SJSA1 (cell line): ENCODE measurements at regions not wholly inside any gene's neighbourhood (a gene's known extent, or its start where the extent isn't known, plus 50 kb on each side); places are given as distances from the start of the nearest gene placed in this dataset.

Experiments used
- DNase-seq, 2 experiments: peaks; one replicate each; pipeline ENCODE4 v3.0.0-alpha.2; 2015 to 2020; ENCODE audit warnings: low spot score in 2 of 2, low read depth in 1 of 2
- H3K27ac ChIP-seq: fragments of 250-450 bp; sonication (Bioruptor Pico); 2 replicates; pipeline ENCODE4 v1.5.1; 2020; ENCODE audit warnings: mild to moderate bottlenecking, moderate library complexity
- H3K27me3 ChIP-seq: fragments of 250-450 bp; sonication (Bioruptor Pico); replicated peaks from 2 replicates; pipeline ENCODE4 v1.5.1; 2020; ENCODE audit warnings: mild to moderate bottlenecking, moderate library complexity
- H3K36me3 ChIP-seq: fragments of 250-450 bp; sonication (Bioruptor Pico); 2 replicates; pipeline ENCODE4 v1.5.1; 2020; ENCODE audit warnings: mild to moderate bottlenecking
- H3K4me1 ChIP-seq: fragments of 250-450 bp; sonication (Bioruptor Pico); replicated peaks from 2 replicates; pipeline ENCODE4 v1.6.1; 2021; ENCODE audit warnings: mild to moderate bottlenecking
- H3K4me3 ChIP-seq: fragments of 250-450 bp; sonication (Bioruptor Pico); 2 replicates; pipeline ENCODE4 v1.5.1; 2020; ENCODE audit warnings: mild to moderate bottlenecking
- H3K9me3 ChIP-seq: fragments of 250-450 bp; sonication (Bioruptor Pico); replicated peaks from 2 replicates; pipeline ENCODE4 v1.5.1; 2020; ENCODE audit warnings: mild to moderate bottlenecking

DNA sequence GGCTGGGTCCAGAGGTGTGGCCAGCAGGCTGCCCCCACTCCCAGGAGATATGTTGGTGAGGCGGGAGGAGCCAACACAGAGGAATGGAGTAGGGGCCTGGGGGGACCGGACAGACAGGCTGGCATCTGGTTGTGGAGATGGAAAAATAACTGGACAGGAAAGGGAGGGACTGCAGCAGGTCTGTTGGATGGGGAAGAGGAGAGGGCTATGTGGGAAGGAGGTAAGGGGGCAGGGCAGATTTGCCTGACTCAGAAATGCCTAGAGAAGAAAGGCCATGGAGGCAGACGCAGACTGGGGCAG is 160.4 kb downstream of the TRIM29 start:
- no peak overlapping the region for H3K27ac ChIP-seq

DNA sequence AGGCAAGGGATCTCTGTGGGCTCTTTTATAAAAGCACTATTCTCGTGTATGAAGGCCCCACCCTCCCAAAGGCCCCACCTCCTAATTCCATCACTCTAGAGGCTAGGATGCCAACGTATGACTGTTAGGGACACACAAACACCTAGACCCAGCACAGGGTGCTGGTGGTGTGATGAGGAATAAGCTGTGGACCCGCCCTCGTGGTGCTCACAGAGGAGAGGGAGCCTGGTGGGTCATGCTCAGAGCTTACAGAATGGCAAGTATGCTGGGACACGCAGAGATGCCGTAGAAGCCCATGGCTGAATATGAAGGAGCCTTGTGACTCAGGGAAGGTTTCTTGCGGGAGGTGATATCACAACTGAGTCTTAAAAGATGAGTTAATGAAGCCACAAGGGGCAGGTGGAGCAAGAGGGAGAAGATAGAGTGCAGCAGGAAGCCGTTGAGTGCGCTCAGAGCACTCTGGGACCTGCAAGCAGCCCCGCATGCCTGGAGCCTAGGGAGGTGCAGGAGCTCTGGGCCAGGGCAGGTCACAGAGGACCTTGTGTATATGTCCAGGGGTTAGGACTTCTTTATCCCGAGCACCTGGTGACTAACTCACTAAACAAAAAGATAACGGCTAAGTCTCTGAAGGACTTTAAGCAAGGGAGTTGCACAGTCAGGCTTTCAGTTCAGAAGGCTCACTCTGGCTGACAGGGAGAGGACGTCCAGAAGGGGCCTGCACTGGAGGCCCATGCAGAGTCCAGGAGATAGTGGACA is 160.9 kb downstream of the TRIM29 start:
- Histone ChIP-seq H3K4me3 (no peak overlapping the region), H3K27ac (no peak overlapping the region), H3K9me3 (no peaks in the 10 kb centered on the region), H3K36me3 (no peaks in the 10 kb centered on the region), H3K4me1 (no peaks in the 10 kb centered on the region), H3K27me3 (no peaks in the 10 kb centered on the region)
- DNase-seq = no peak

More for the DNA sequence above, 160.4 kb downstream of the TRIM29 start:
- H3K4me1 ChIP-seq = no peaks in the 10 kb centered on the region
- H3K27me3 ChIP-seq = no peaks in the 10 kb centered on the region
- no peaks in the 10 kb centered on the region for H3K36me3 ChIP-seq
- H3K9me3 ChIP-seq = no peaks in the 10 kb centered on the region
- DNase-seq = no peak
- no peak overlapping the region for H3K4me3 ChIP-seq

DNA sequence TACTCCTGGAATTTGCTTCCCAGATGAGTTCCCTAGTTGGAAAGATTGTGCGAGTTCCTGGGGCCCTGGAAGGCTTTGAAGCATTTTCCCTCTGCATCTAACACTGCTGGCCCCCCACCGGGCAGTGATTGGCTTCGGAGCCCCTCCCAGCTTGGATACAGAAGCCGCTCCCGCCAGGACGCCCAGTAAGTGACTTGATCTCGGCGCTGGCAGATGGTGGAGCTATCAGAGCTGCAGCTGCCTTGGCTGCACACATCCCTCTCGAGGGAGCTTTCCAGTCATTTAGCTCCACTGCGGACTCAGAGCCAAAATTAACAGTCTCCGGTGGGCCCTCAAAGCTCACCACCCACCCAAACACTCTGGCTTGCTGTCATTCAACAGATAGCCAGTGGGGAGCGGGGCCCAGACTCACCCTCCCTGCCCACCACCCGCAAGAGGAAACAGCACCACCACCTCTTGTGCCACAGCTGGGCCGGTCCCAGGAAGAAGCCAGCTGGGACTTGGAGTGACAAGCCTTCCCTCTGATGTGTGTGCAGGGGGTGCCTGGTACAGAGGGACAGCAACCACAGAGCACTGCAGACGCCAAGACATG is 162.3 kb downstream of the TRIM29 start:
- no peaks in the 10 kb centered on the region for H3K9me3 ChIP-seq
- DNase-seq = no peak
- no peaks in the 10 kb centered on the region for H3K36me3 ChIP-seq
- no peak overlapping the region for H3K27ac ChIP-seq
- H3K27me3 ChIP-seq = no peaks in the 10 kb centered on the region
- H3K4me1 ChIP-seq = no peaks in the 10 kb centered on the region
- H3K4me3 ChIP-seq = no peak overlapping the region

DNA sequence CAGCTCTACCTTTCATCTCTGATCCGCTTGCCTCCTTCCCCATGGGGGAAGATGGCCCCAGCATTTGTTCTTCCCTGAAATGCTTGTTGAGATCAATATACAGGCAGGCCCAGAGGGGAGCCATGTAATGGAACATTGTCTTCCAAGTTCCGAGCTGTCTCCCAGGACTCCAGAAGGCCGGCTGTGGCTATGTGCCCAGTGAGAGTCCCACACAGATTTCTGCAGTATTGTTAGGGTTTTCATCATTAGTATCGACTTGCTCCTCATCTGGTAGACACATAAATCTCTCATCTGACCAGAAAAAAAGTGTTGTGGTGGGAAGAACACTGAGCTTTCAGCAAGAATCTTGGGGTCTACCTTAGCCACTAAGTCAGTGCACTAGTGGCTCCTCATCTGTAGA is 163.4 kb downstream of the TRIM29 start:
- Histone ChIP-seq H3K9me3 (no peaks in the 10 kb centered on the region), H3K4me3 (no peak overlapping the region), H3K27ac (no peak overlapping the region), H3K4me1 (no peaks in the 10 kb centered on the region), H3K36me3 (no peaks in the 10 kb centered on the region), H3K27me3 (no peaks in the 10 kb centered on the region)
- no peak for DNase-seq

DNA sequence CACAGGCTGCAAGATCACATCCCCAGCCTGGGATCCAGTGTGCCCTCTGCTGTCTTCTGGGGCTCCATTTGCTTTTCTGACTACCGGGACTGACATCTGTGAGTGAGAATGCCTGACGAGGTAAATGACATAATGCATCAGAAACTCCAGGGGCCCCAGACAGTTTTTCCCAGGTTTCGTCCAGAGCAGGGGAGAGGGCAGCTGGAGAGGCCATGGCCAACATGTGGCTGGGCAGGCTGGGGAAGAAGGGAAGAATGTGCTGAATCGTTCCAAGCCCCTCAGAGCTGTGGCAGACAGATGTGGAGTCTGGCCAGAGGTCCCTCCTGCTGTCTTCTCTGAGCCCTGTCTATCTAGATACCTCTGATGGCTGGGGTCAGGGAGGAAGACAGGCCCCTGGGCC is 163.9 kb downstream of the TRIM29 start:
- Histone ChIP-seq H3K9me3 (no peaks in the 10 kb centered on the region), H3K36me3 (no peaks in the 10 kb centered on the region), H3K27me3 (no peaks in the 10 kb centered on the region), H3K4me3 (no peak overlapping the region), H3K27ac (no peak overlapping the region), H3K4me1 (no peaks in the 10 kb centered on the region)
- DNase-seq = no peak

DNA sequence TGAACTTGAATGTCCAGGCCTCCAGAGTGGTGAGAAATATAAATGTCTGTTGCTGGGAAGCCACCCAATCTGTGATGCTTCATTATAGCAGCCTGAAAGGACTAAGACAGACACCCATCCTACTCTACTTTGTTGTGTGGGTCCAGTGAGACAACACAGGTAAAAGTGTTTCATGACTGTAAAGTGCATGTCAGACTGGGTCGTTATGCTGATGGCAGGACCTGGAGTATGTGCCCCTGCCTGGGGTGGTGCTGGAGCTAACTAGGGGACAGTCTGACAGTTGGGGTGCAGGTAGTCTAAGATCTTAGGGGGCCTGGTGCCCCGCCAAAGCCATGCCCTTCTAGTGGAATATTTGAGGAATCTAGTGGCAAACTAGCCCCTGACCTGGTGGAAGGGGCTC is 165.6 kb downstream of the TRIM29 start:
- H3K27me3 ChIP-seq = no peaks in the 10 kb centered on the region
- H3K9me3 ChIP-seq = no peaks in the 10 kb centered on the region
- no peak for DNase-seq

DNA sequence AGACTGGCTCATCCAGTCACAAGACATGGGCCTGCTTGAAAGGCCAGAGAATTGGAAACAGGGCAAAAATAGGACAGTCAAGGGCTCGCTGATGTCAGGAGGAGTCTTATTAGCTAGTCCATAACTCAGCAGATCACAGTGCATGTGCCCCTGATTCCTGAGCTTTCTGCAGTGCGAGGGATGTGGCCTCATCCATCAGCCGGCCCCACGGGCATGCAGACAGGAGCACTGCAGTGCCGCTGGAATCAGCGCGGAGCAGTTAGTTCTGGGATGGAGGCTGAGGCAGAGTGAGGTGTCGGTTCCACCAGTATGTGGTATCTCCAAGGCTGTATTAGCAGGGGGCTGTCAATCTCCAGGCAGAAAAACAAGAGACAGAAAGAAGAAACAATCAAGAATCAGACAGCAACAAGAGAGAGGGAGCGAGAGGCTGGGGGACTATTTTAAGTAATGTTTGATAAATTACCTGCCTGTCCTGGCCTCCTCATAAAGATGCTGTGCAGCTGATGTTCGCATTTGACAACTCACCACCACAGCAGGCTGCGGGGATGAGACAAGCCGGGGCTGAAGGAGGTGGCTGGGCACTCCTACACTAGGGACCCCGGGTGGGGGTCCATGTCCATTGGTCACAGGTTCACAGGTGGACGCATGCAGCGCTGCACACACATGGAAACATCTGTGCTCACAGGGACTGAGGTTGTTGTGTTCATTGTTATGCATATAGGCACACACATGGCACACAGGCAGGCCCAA is 167.2 kb downstream of the TRIM29 start:
- H3K27me3 ChIP-seq = no peaks in the 10 kb centered on the region
- no peak overlapping the region for H3K4me3 ChIP-seq
- H3K27ac ChIP-seq = no peak overlapping the region
- no peaks in the 10 kb centered on the region for H3K4me1 ChIP-seq
- no peak for DNase-seq
- H3K36me3 ChIP-seq = no peaks in the 10 kb centered on the region
- H3K9me3 ChIP-seq = no peaks in the 10 kb centered on the region

More for the DNA sequence above, 165.6 kb downstream of the TRIM29 start:
- Histone ChIP-seq H3K36me3 (no peaks in the 10 kb centered on the region), H3K4me3 (no peak overlapping the region), H3K27ac (no peak overlapping the region), H3K4me1 (no peaks in the 10 kb centered on the region)

DNA sequence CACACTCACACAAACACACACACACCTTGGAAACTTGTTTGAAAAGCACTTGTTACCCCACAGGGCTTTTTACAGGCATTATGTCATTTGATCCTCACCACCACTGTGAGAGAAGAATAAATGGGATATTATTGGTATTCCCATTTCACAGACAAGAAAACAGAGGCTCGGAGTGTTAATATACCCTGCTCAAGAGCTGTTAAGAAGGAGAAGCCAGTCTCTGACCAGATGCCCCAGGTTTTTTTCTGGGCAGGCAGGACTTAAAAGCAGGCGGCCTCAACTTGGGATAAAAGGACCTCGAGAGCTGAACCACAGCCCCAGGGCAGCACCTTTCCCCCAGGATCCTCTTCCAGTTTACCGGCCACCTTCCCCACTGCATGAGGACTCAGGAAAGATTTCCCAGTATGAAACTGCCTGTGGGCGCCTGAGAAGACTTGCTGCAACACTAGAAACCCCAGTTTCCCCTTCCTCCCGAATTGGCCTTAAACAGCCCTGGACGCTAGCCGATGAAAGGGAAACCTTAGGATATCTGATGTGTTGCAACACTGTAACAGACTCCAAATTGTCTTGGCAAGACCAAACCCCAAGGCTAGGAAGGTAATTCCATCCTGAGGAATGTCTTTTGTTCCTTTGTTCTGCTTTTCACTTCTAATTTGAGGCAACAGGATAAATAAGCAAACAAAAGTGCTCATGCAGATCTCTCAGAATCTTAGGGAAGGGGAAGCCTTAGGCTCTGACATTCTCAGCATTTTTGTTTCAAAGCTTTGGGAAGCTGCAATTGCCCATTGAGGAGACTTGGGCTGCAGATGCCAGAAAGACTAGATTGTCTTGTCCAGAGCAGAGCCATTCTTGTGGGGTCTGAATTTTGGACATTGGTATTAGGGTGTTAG is 173.5 kb downstream of the TRIM29 start:
- no peaks in the 10 kb centered on the region for H3K4me1 ChIP-seq
- no peaks in the 10 kb centered on the region for H3K9me3 ChIP-seq
- H3K27ac ChIP-seq = no peak overlapping the region
- H3K4me3 ChIP-seq = no peak overlapping the region
- H3K27me3 ChIP-seq = no peaks in the 10 kb centered on the region
- no peaks in the 10 kb centered on the region for H3K36me3 ChIP-seq
- DNase-seq = no peak

DNA sequence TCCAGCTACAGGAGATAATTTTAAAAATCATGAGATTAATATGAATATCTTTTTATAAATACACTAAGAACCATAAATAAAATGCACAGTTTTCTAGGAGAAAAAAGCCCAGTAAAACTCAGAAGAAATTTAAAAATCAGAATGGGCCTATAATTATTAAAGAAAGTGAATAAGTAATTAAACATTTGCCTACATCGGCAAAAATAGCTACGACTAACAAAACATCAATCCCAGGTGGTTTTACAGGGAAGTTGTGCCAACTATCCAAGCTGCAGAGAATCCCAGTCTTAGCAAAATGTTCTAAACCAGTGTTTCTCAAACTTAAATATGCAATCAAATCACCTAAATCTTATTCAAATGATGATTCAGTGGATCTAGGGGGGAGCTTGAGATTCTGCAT is 180.0 kb downstream of the TRIM29 start:
- no peak overlapping the region for H3K27ac ChIP-seq
- H3K9me3 ChIP-seq = no peaks in the 10 kb centered on the region

DNA sequence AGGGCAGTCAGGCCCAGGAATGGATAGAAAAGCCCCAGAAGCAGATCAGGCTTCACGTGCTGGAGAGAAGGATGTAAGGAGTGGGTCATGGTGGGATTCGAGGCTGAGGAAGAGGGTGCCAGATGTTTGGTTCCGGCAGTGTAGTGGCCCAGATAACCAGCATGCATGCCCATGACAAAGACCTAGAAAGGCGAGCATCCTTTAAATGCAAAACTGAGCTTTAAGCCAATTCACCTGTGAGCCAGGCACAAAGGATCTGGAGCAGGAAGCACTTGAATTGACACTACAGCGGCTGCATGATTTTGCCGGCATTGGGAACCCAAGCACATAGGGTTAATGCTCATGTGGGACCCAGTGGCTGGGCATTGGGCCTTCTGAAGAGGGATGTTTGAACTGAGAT is 185.5 kb downstream of the TRIM29 start:
- no peak for DNase-seq
- Histone ChIP-seq H3K36me3 (no peaks in the 10 kb centered on the region), H3K4me1 (no peaks in the 10 kb centered on the region), H3K27me3 (no peaks in the 10 kb centered on the region), H3K9me3 (no peaks in the 10 kb centered on the region), H3K4me3 (no peak overlapping the region), H3K27ac (no peak overlapping the region)

More for the DNA sequence above, 180.0 kb downstream of the TRIM29 start:
- H3K4me1 ChIP-seq = no peaks in the 10 kb centered on the region
- H3K36me3 ChIP-seq = no peaks in the 10 kb centered on the region
- DNase-seq = no peak
- H3K27me3 ChIP-seq = no peaks in the 10 kb centered on the region
- H3K4me3 ChIP-seq = no peak overlapping the region

DNA sequence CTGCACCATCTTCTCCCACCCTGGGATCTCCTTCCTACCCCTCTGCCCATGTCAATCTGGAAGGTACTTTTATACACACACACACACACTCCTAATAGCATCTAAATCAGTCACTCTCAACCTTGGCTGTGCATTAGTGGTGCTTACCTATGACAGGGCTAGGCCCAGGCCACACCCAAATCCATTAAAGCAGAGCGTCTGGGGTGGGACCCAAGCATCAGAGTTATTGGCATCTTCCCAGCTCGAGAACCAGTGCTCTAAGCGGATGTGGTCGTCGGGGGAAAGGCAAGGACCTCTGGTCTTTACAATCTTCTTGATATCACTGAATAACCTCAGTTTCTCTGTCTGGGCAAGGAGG is 194.6 kb downstream of the TRIM29 start:
- no peaks in the 10 kb centered on the region for H3K36me3 ChIP-seq
- H3K4me1 ChIP-seq = no peaks in the 10 kb centered on the region
- no peaks in the 10 kb centered on the region for H3K9me3 ChIP-seq
- H3K4me3 ChIP-seq = no peak overlapping the region
- no peaks in the 10 kb centered on the region for H3K27me3 ChIP-seq
- no peak for DNase-seq
- H3K27ac ChIP-seq = no peak overlapping the region

DNA sequence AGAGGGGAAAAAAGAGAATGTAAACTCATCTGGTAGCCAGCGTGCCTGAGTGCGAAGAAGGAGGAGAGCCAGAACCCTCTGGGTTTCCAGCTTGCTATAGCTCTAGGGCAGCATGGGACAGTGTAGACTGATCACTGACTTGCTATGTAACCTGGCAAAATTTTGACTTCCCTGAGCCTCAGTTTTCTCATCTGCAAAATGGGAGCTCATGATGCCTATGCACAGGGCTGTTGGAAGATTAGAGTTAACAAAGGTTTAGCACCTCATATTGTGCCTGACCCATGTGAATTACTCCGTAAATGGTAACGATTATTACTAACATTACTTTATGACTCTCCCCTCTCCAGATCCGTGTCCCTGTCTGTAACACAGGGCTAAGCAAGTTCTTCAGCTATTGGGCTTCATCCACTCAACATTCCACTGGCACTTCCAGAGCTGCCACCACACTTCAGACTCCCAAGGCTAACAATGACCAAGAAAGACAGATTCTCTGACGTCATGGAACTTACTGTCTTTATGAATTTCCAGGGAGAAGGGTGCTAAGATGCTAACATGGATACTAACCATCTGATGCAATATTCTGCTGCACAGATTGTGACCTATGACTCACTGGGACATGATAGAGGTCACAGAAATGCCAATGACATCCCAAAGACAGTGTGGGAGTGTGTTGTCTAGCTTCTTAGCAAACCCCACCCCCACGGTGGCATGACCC is 195.2 kb downstream of the TRIM29 start:
- Histone ChIP-seq H3K27me3 (no peaks in the 10 kb centered on the region), H3K4me1 (no peaks in the 10 kb centered on the region)

DNA sequence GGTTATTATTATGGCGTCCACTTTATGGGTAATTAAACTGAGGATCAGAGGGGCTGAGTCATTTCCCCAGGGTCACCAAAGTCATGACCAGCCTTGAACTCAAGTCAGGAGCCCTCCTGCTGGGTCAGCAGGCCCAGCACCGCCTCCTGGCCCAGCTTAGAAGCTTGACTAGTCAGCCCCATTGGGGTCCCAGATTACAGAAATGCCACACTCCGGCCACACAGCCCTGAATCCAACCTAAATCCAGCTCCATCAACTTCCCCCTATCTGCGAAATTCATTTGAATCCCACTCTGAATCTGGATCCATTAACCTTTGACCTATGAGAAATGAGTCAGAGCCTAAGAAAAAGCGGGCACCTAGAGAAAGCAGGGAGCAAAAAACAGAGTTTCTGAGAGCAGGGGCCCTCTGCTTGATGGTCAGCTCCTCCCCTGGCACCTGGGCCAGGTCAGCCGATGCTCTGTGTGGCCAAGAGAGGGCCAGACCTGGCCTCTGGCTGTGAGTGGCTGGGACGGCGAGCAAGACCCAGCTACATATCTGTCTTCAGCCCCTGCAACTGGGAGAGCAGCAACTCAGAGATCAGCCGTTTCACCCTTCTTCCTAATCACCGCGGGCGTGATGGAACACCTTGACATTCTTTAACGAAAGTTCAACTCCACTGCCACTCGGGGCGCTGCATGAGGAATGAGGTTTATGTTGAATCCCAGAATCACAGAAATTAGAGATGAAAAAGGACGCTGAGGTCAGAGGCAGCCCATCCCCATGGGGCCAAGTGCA is 196.1 kb downstream of the TRIM29 start:
- H3K27ac ChIP-seq = no peak overlapping the region

More for the DNA sequence above, 195.2 kb downstream of the TRIM29 start:
- Histone ChIP-seq H3K36me3 (no peaks in the 10 kb centered on the region), H3K27ac (no peak overlapping the region), H3K4me3 (no peak overlapping the region), H3K9me3 (no peaks in the 10 kb centered on the region)
- no peak for DNase-seq

More for the DNA sequence above, 196.1 kb downstream of the TRIM29 start:
- H3K36me3 ChIP-seq = no peaks in the 10 kb centered on the region
- no peaks in the 10 kb centered on the region for H3K27me3 ChIP-seq
- no peak overlapping the region for H3K4me3 ChIP-seq
- no peaks in the 10 kb centered on the region for H3K9me3 ChIP-seq
- no peaks in the 10 kb centered on the region for H3K4me1 ChIP-seq
- DNase-seq = no peak
